ENCODE measurements at regions not wholly inside any gene's neighbourhood (a gene's known extent, or its start where the extent isn't known, plus 50 kb on each side); places are given as distances from the start of the nearest gene placed in this dataset.
"Not testable (repeated sequence)": the region's sequence is repeated elsewhere in the genome, so short reads cannot be mapped to it uniquely, and the experiment has no call there.

DNA sequence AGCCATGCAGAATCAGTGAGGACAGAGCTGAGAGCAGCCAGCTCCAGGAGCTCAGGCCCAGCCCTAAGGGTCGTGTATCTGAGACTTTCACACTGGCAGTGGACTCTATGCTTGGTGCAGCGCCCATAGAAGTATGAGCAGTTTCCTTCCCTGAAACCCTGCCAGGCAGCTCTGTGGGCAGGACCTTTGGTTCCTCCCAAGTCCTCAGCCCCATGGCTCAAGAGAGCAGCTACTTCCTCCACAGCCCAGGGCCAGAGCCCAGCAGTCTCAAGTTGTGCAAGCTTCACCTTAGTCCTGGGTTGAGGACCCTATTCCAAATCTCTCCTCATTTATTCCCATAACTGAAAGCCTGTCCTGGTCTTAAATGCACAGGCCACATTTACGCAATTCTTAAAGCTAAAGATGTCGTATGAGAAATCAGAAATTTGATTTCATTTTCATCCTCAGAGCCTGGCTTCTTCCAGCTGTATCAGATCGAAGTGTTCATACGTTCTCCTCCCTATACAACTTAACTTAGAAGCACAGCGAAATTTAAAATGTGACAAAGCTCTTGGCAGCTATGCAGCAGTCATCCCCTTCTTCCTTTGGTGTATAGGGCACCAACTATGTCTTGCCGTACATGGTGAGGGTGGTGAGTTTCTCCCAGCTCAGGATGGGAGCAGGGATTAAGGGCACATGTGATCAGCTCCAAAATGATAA, 1337.1 kb downstream of the RPIA start:
- DNase-seq (ENCODE audit: low read depth in 6 of 9, low spot score in 9 of 9); H3K27me3 ChIP-seq (ENCODE audit: control insufficient read depth in 2 of 2, insufficient read depth in 1 of 2, low read length in 1 of 2); H3K36me3 ChIP-seq (ENCODE audit: control insufficient read depth in 2 of 2, insufficient read depth in 2 of 2, low read length in 1 of 2); H3K9me3 ChIP-seq (ENCODE audit: control insufficient read depth in 2 of 2, insufficient read depth in 1 of 2, low read length in 1 of 2); H3K4me3 ChIP-seq (ENCODE audit: low read length in 2 of 2); H3K4me1 ChIP-seq (ENCODE audit: control insufficient read depth in 2 of 2, insufficient read depth in 2 of 2, low read length in 2 of 2); H3K27ac ChIP-seq (ENCODE audit: low read depth in 1 of 2, low read length in 1 of 2): not testable (repeated sequence)
- 82% methylated on average over 8 of the region's 8 CpGs for WGBS

DNA sequence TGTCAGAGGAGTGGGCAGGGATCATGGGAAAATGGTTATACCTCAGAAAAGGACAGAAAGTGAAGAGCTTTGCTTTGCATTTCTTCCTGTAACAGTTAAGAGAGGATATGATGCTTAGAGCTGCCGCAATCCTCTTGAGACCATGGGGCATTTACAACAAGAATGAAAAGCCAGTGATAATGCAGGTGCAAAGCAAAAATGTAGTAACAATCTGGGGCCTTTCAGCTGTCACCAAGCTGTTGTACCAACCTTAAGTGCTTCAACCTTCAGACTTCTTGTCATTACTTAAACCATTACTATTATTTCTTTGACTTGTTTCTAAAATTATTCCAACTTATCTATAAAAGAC, 1337.6 kb downstream of the RPIA start:
- H3K27ac ChIP-seq (ENCODE audit: low read depth in 1 of 2, low read length in 1 of 2); H3K9me3 ChIP-seq (ENCODE audit: control insufficient read depth in 2 of 2, insufficient read depth in 1 of 2, low read length in 1 of 2); H3K4me3 ChIP-seq (ENCODE audit: low read length in 2 of 2); DNase-seq (ENCODE audit: low read depth in 6 of 9, low spot score in 9 of 9); H3K27me3 ChIP-seq (ENCODE audit: control insufficient read depth in 2 of 2, insufficient read depth in 1 of 2, low read length in 1 of 2); H3K36me3 ChIP-seq (ENCODE audit: control insufficient read depth in 2 of 2, insufficient read depth in 2 of 2, low read length in 1 of 2); H3K4me1 ChIP-seq (ENCODE audit: control insufficient read depth in 2 of 2, insufficient read depth in 2 of 2, low read length in 2 of 2): not testable (repeated sequence)
- 96% methylated on average over 1 of the region's 1 CpG for WGBS

DNA sequence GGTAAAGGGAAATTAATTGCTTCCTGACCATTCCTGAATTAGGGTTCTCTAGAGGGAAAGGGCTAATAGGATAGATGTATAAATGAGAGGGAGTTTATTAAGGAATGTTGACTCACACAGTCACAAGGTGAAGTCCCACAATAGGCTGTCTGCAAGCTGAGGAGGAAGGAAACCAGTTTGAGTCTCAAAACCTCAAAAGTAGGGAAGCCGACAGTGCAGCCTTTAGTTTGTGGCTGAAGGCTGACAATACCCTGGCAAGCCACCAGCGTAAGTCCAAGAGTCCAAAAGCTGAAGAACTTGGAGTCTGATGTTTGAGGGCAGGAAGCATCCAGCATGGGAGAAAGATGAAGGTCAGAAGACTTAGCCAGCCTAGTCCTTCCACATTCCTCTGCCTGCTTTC, 1340.8 kb downstream of the RPIA start:
- DNase-seq (ENCODE audit: low read depth in 6 of 9, low spot score in 9 of 9); H3K4me1 ChIP-seq (ENCODE audit: control insufficient read depth in 2 of 2, insufficient read depth in 2 of 2, low read length in 2 of 2); H3K9me3 ChIP-seq (ENCODE audit: control insufficient read depth in 2 of 2, insufficient read depth in 1 of 2, low read length in 1 of 2); H3K36me3 ChIP-seq (ENCODE audit: control insufficient read depth in 2 of 2, insufficient read depth in 2 of 2, low read length in 1 of 2); H3K27ac ChIP-seq (ENCODE audit: low read depth in 1 of 2, low read length in 1 of 2); H3K4me3 ChIP-seq (ENCODE audit: low read length in 2 of 2); H3K27me3 ChIP-seq (ENCODE audit: control insufficient read depth in 2 of 2, insufficient read depth in 1 of 2, low read length in 1 of 2): not testable (repeated sequence)
- WGBS: 8% methylated on average over 2 of the region's 2 CpGs

DNA sequence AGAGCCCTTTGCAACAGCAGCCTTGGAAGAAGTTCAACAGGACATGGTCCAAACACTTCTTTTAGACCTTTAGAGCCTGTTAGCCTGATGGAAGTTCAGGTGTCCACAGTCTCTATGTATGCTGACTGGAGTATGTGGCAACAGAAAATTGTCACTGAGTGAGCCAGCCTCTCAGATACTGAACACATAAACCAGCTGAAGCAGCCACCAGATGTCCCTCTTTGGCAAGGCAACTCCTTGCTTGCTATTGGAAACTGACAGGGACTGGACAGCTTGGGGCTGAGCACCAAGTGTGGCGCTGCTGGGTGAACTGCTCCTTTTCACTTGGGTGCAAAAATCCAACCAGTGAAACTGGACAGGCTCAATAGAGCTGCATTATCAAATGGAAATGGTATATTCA, 1344.9 kb downstream of the RPIA start:
- H3K27ac ChIP-seq (ENCODE audit: low read depth in 1 of 2, low read length in 1 of 2); DNase-seq (ENCODE audit: low read depth in 6 of 9, low spot score in 9 of 9); H3K4me3 ChIP-seq (ENCODE audit: low read length in 2 of 2); H3K36me3 ChIP-seq (ENCODE audit: control insufficient read depth in 2 of 2, insufficient read depth in 2 of 2, low read length in 1 of 2); H3K27me3 ChIP-seq (ENCODE audit: control insufficient read depth in 2 of 2, insufficient read depth in 1 of 2, low read length in 1 of 2); H3K4me1 ChIP-seq (ENCODE audit: control insufficient read depth in 2 of 2, insufficient read depth in 2 of 2, low read length in 2 of 2); H3K9me3 ChIP-seq (ENCODE audit: control insufficient read depth in 2 of 2, insufficient read depth in 1 of 2, low read length in 1 of 2): not testable (repeated sequence)
- WGBS: 85% methylated on average over 1 of the region's 1 CpG

DNA sequence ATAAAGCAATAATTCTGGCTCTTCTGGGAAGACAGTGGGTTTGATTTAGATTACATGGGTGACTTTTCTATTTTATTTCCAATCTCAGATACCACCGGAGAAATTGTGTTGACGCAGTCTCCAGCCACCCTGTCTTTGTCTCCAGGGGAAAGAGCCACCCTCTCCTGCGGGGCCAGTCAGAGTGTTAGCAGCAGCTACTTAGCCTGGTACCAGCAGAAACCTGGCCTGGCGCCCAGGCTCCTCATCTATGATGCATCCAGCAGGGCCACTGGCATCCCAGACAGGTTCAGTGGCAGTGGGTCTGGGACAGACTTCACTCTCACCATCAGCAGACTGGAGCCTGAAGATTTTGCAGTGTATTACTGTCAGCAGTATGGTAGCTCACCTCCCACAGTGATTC, 1347.6 kb downstream of the RPIA start:
- not testable (repeated sequence) for H3K9me3 ChIP-seq (ENCODE audit: control insufficient read depth in 2 of 2, insufficient read depth in 1 of 2, low read length in 1 of 2); H3K27me3 ChIP-seq (ENCODE audit: control insufficient read depth in 2 of 2, insufficient read depth in 1 of 2, low read length in 1 of 2); H3K27ac ChIP-seq (ENCODE audit: low read depth in 1 of 2, low read length in 1 of 2); H3K36me3 ChIP-seq (ENCODE audit: control insufficient read depth in 2 of 2, insufficient read depth in 2 of 2, low read length in 1 of 2); H3K4me1 ChIP-seq (ENCODE audit: control insufficient read depth in 2 of 2, insufficient read depth in 2 of 2, low read length in 2 of 2); H3K4me3 ChIP-seq (ENCODE audit: low read length in 2 of 2); DNase-seq (ENCODE audit: low read depth in 6 of 9, low spot score in 9 of 9)
- WGBS: 93% methylated on average over 4 of the region's 4 CpGs

DNA sequence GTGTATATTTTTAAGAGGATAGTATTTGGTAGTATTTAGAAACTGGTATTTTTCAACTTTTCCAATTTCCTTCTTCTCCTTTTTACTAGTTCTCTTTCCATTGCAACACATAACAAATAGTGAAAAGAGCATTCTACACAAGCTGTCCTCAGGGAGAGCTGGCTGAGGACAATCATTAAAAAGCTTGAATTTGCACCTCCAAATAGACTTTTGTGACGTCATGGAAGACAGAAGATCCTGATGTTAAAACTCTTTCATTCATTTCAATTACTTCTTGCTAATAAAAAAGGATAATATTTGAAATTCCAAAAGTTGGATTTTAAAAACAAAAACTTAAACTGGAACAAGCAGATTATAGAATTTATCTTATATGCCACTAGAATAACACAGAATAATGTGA, 1356.3 kb downstream of the RPIA start:
- not testable (repeated sequence) for H3K27me3 ChIP-seq (ENCODE audit: control insufficient read depth in 2 of 2, insufficient read depth in 1 of 2, low read length in 1 of 2); H3K4me1 ChIP-seq (ENCODE audit: control insufficient read depth in 2 of 2, insufficient read depth in 2 of 2, low read length in 2 of 2); H3K27ac ChIP-seq (ENCODE audit: low read depth in 1 of 2, low read length in 1 of 2); H3K36me3 ChIP-seq (ENCODE audit: control insufficient read depth in 2 of 2, insufficient read depth in 2 of 2, low read length in 1 of 2); H3K9me3 ChIP-seq (ENCODE audit: control insufficient read depth in 2 of 2, insufficient read depth in 1 of 2, low read length in 1 of 2); H3K4me3 ChIP-seq (ENCODE audit: low read length in 2 of 2); DNase-seq (ENCODE audit: low read depth in 6 of 9, low spot score in 9 of 9)
- WGBS: 82% methylated on average over 1 of the region's 1 CpG

DNA sequence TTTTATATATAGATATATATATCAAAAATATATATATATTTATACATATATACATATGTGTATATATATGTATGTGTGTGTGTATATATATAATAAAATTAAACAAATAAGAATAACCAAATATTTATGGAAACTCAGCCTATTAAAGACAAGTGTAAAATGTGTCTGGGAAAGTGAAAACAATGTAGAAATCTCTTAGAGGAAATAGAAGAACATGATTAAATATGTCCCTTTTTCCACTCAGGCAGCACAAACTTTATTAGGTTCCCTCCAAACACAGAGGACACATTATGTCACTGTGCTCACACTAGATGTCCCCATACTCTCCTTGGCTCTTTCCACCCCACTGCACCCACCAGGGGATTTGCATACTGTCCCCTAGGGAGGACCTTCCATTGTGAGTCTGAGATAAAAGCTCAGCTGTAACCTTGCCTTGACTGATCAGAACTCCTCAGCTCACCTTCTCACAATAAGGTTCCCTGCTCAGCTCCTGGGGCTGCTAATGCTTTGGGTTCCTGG, 1360.7 kb downstream of the RPIA start:
- not testable (repeated sequence) for H3K36me3 ChIP-seq (ENCODE audit: control insufficient read depth in 2 of 2, insufficient read depth in 2 of 2, low read length in 1 of 2); H3K4me3 ChIP-seq (ENCODE audit: low read length in 2 of 2); DNase-seq (ENCODE audit: low read depth in 6 of 9, low spot score in 9 of 9); H3K9me3 ChIP-seq (ENCODE audit: control insufficient read depth in 2 of 2, insufficient read depth in 1 of 2, low read length in 1 of 2); H3K4me1 ChIP-seq (ENCODE audit: control insufficient read depth in 2 of 2, insufficient read depth in 2 of 2, low read length in 2 of 2); H3K27me3 ChIP-seq (ENCODE audit: control insufficient read depth in 2 of 2, insufficient read depth in 1 of 2, low read length in 1 of 2); H3K27ac ChIP-seq (ENCODE audit: low read depth in 1 of 2, low read length in 1 of 2)

DNA sequence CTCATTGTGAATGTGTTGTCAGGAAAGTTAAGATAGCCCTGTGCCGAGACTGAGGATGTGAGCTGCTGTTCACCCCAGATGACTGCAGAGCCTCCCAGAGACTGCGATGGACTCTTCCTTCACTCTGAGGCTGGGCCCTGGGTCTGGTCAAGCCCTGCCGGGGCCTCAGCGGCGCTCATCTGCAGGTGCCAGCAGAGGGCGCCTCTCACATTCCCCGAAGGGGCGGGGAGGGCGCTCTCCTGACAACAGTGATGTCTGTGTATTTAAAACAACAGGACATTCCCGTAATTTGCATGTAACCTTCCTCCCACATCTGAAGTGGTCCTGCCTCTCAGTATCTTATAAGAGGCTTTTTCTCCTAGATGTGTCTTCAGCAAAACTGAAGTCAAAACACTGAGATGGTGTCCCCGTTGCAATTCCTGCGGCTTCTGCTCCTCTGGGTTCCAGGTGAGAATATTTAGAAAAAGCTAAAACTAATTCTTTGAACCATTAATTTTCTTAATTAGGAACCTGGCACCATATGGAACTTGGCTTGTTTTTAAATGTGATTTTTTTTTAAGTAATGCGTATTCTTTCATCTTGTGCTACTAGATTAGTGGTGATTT, 1377.9 kb downstream of the RPIA start:
- Histone ChIP-seq H3K4me3 (ENCODE audit: low read length in 2 of 2) (no peak overlapping the region), H3K36me3 (ENCODE audit: control insufficient read depth in 2 of 2, insufficient read depth in 2 of 2, low read length in 1 of 2) (no peaks in the 10 kb centered on the region), H3K4me1 (ENCODE audit: control insufficient read depth in 2 of 2, insufficient read depth in 2 of 2, low read length in 2 of 2) (no peaks in the 10 kb centered on the region), H3K27ac (ENCODE audit: low read depth in 1 of 2, low read length in 1 of 2) (no peak overlapping the region), H3K27me3 (ENCODE audit: control insufficient read depth in 2 of 2, insufficient read depth in 1 of 2, low read length in 1 of 2) (no peaks in the 10 kb centered on the region), H3K9me3 (ENCODE audit: control insufficient read depth in 2 of 2, insufficient read depth in 1 of 2, low read length in 1 of 2) (no peaks in the 10 kb centered on the region)
- peak in 2 of 9 donors; percentile 4 to 14 for DNase-seq (ENCODE audit: low read depth in 6 of 9, low spot score in 9 of 9)
- WGBS: 47% methylated on average over 13 of the region's 13 CpGs

DNA sequence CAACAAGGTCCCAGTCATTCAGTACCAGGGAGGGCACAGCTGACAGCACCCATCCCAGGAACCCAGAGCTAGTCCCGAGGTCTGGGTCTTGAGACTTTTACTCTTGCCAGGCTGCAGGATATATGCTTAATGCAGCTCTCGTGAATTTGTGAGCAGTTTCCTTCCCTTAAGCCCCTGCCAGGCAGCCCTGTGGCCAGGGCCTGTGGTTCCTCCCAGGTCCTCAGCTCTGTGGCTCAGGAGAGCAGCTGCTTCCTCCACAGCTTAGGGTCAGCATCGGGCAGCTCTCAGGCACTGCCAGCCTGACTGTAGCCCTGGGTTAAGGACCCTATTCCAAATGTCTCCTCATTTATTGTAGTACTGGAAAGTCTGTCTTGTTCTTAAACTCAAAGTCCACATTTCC, 1384.8 kb downstream of the RPIA start:
- WGBS: 8% methylated on average over 3 of the region's 3 CpGs
- H3K27me3 ChIP-seq (ENCODE audit: control insufficient read depth in 2 of 2, insufficient read depth in 1 of 2, low read length in 1 of 2): no peaks in the 10 kb centered on the region

More for the DNA sequence above, 1384.8 kb downstream of the RPIA start:
- no peaks in the 10 kb centered on the region for H3K9me3 ChIP-seq (ENCODE audit: control insufficient read depth in 2 of 2, insufficient read depth in 1 of 2, low read length in 1 of 2)
- no peak overlapping the region for H3K4me3 ChIP-seq (ENCODE audit: low read length in 2 of 2)
- no peak overlapping the region for H3K27ac ChIP-seq (ENCODE audit: low read depth in 1 of 2, low read length in 1 of 2)
- H3K4me1 ChIP-seq (ENCODE audit: control insufficient read depth in 2 of 2, insufficient read depth in 2 of 2, low read length in 2 of 2): no peaks in the 10 kb centered on the region
- DNase-seq (ENCODE audit: low read depth in 6 of 9, low spot score in 9 of 9): no peak
- H3K36me3 ChIP-seq (ENCODE audit: control insufficient read depth in 2 of 2, insufficient read depth in 2 of 2, low read length in 1 of 2): no peaks in the 10 kb centered on the region
